ENCODE measurements at regions not wholly inside any gene's neighbourhood (a gene's known extent, or its start where the extent isn't known, plus 50 kb on each side); places are given as distances from the start of the nearest gene placed in this dataset.

DNA sequence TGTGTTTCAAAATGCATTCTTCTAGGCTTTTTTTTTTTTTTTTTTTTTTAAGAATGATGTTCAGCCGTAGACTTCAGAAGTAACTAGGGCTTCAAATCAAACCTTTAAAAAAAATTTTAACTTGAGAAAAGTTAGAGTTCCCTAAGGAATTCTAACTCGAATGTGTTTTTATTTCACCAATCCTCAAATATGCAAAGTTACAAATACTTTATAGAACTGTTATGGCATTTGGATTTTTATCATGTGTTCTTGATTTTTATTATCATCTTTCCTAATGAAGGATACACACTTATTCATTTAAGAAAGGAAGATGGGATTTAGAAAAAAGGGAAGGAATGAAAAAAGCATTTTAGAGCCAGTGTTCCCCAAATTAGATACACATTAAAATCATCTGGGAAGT, 200.6 kb upstream of the LDB2 start:
- no peaks in the 10 kb centered on the region for H3K36me3 ChIP-seq (ENCODE audit: control insufficient read depth, insufficient read depth, low read length)
- no peak overlapping the region for H3K4me3 ChIP-seq (ENCODE audit: low read length)
- H2AK5ac ChIP-seq (ENCODE audit: low read length), result no peak overlapping the region
- H3K4me1 ChIP-seq (ENCODE audit: control insufficient read depth, low read depth, low read length), result peaks cover 13% of the 10 kb centered on the region
- no peak overlapping the region for H2BK120ac ChIP-seq (ENCODE audit: low read depth, low read length)
- H3K79me1 ChIP-seq (ENCODE audit: low read length), result no peaks in the 10 kb centered on the region
- no peak for DNase-seq
- no peak overlapping the region for H4K5ac ChIP-seq (ENCODE audit: low read length)
- H3K27me3 ChIP-seq (ENCODE audit: insufficient read depth, low read length, poor library complexity), result no peaks in the 10 kb centered on the region
- H3K18ac ChIP-seq (ENCODE audit: low read length), result no peak overlapping the region
- H3K27ac ChIP-seq (ENCODE audit: low read depth, low read length), result no peak overlapping the region
- no peak overlapping the region for H2BK15ac ChIP-seq (replicated peaks; ENCODE audit: low read depth)
- H2BK5ac ChIP-seq (ENCODE audit: low read length), result no peak overlapping the region
- WGBS (ENCODE audit: extremely low coverage, insufficient coverage, low lambda C conversion rate), result no CpG with 5 or more reads among the region's 2 CpGs
- no peak overlapping the region for H3K4me2 ChIP-seq (ENCODE audit: low read length)
- H3K23ac ChIP-seq (ENCODE audit: low read length), result no peak overlapping the region
- no peak overlapping the region for H3K4ac ChIP-seq (ENCODE audit: low read depth, low read length)
- no peaks in the 10 kb centered on the region for H3K79me2 ChIP-seq (ENCODE audit: control insufficient read depth, insufficient read depth, low read length)
- no peak overlapping the region for H4K8ac ChIP-seq (ENCODE audit: low read depth, low read length)
- no peak overlapping the region for H3K56ac ChIP-seq (ENCODE audit: low read length)
- H3K9ac ChIP-seq (ENCODE audit: low read length), result no peak overlapping the region

DNA sequence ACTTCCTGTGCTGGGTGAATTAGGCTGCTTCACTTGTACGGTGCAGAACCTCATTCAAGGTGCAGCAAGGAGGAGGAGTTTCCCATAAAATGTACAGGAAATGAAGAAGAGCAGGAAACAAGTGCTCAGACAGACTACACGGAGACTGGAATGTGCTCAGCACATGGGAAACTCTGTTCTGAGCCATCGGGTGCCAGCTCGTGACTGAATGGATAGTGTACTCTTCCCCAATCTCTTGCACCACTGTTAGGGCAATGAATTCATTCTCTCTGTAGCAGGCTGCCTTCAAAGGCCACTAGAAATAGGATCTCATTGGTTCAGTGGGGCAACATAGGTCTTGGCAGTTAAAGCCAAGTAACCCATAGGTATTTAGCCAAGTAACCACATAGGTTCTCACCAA, 200.0 kb upstream of the LDB2 start:
- Histone ChIP-seq H3K4ac (ENCODE audit: low read depth, low read length) (no peak overlapping the region), H3K36me3 (ENCODE audit: control insufficient read depth, insufficient read depth, low read length) (no peaks in the 10 kb centered on the region), H3K4me2 (ENCODE audit: low read length) (no peak overlapping the region)

DNA sequence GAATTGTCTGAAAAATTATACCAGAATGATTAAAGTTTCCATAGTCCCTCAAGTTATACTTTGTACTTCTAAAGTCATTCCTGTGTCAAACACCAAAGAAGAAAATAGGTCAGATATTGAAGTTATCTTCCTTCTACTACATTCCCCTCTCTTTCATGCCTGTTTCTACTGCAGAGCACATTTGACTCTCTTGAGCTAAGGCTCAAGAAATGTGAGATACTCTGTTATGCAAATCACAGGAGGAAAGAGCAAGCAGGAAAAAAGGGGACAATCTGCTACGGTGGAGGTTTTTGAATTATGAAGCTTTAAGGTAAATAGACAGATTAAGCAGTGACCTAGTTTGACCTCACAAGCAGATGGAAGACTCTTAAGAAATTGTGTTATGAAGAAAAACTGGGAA, 198.9 kb upstream of the LDB2 start:
- H2BK5ac ChIP-seq (ENCODE audit: low read length), result no peak overlapping the region
- no peak overlapping the region for H3K27ac ChIP-seq (ENCODE audit: low read depth, low read length)
- no peaks in the 10 kb centered on the region for H3K79me2 ChIP-seq (ENCODE audit: control insufficient read depth, insufficient read depth, low read length)
- H3K4me3 ChIP-seq (ENCODE audit: low read length), result no peak overlapping the region
- H3K4me2 ChIP-seq (ENCODE audit: low read length), result no peak overlapping the region
- DNase-seq, result peak; percentile 32
- no peak overlapping the region for H3K18ac ChIP-seq (ENCODE audit: low read length)
- H3K56ac ChIP-seq (ENCODE audit: low read length), result no peak overlapping the region
- H3K27me3 ChIP-seq (ENCODE audit: insufficient read depth, low read length, poor library complexity), result no peaks in the 10 kb centered on the region
- peaks cover 13% of the 10 kb centered on the region for H3K4me1 ChIP-seq (ENCODE audit: control insufficient read depth, low read depth, low read length)
- whole genome bisulfite sequencing (ENCODE audit: extremely low coverage, insufficient coverage, low lambda C conversion rate), result no CpG with 5 or more reads among the region's 1 CpG
- H4K8ac ChIP-seq (ENCODE audit: low read depth, low read length), result no peak overlapping the region
- H3K4ac ChIP-seq (ENCODE audit: low read depth, low read length), result no peak overlapping the region
- no peak overlapping the region for H2BK15ac ChIP-seq (replicated peaks; ENCODE audit: low read depth)
- H3K79me1 ChIP-seq (ENCODE audit: low read length), result no peaks in the 10 kb centered on the region
- no peak overlapping the region for H3K9ac ChIP-seq (ENCODE audit: low read length)
- no peak overlapping the region for H4K5ac ChIP-seq (ENCODE audit: low read length)
- H3K36me3 ChIP-seq (ENCODE audit: control insufficient read depth, insufficient read depth, low read length), result no peaks in the 10 kb centered on the region
- no peak overlapping the region for H2BK120ac ChIP-seq (ENCODE audit: low read depth, low read length)
- no peak overlapping the region for H2AK5ac ChIP-seq (ENCODE audit: low read length)
- no peak overlapping the region for H3K23ac ChIP-seq (ENCODE audit: low read length)

More for the DNA sequence above, 200.0 kb upstream of the LDB2 start:
- no peak overlapping the region for H3K27ac ChIP-seq (ENCODE audit: low read depth, low read length)
- no peak overlapping the region for H2BK120ac ChIP-seq (ENCODE audit: low read depth, low read length)
- H3K18ac ChIP-seq (ENCODE audit: low read length), result no peak overlapping the region
- H3K9ac ChIP-seq (ENCODE audit: low read length), result no peak overlapping the region
- no peak overlapping the region for H3K56ac ChIP-seq (ENCODE audit: low read length)
- H2AK5ac ChIP-seq (ENCODE audit: low read length), result no peak overlapping the region
- H3K4me1 ChIP-seq (ENCODE audit: control insufficient read depth, low read depth, low read length), result peaks cover 13% of the 10 kb centered on the region
- DNase-seq, result no peak
- no peaks in the 10 kb centered on the region for H3K27me3 ChIP-seq (ENCODE audit: insufficient read depth, low read length, poor library complexity)
- no peak overlapping the region for H3K4me3 ChIP-seq (ENCODE audit: low read length)
- H4K8ac ChIP-seq (ENCODE audit: low read depth, low read length), result no peak overlapping the region
- WGBS (ENCODE audit: extremely low coverage, insufficient coverage, low lambda C conversion rate), result no CpG with 5 or more reads among the region's 4 CpGs
- H3K79me2 ChIP-seq (ENCODE audit: control insufficient read depth, insufficient read depth, low read length), result no peaks in the 10 kb centered on the region
- no peak overlapping the region for H2BK15ac ChIP-seq (replicated peaks; ENCODE audit: low read depth)
- no peaks in the 10 kb centered on the region for H3K79me1 ChIP-seq (ENCODE audit: low read length)
- H3K23ac ChIP-seq (ENCODE audit: low read length), result no peak overlapping the region
- no peak overlapping the region for H4K5ac ChIP-seq (ENCODE audit: low read length)
- no peak overlapping the region for H2BK5ac ChIP-seq (ENCODE audit: low read length)

DNA sequence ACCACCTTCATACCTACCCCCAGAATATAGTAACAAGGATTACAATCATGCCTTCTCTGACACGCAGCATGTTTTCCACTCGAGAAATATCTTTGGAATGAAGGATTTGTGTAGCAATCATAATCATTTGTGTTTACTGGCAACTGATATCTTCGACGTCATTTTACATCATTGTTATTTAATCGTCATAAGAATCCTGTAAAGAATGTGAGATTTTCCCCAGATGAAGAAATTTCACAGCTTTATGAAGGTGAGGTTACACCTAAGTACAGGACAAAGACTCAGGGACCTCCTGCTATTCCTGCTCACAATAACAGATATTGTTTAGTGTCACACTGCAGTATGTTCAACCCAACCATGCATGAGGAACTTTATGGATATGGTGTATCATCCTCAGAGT, 198.2 kb upstream of the LDB2 start:
- Histone ChIP-seq H3K4me1 (ENCODE audit: control insufficient read depth, low read depth, low read length) (peaks cover 13% of the 10 kb centered on the region), H3K4me3 (ENCODE audit: low read length) (no peak overlapping the region), H3K79me2 (ENCODE audit: control insufficient read depth, insufficient read depth, low read length) (no peaks in the 10 kb centered on the region), H3K27me3 (ENCODE audit: insufficient read depth, low read length, poor library complexity) (no peaks in the 10 kb centered on the region), H2BK120ac (ENCODE audit: low read depth, low read length) (no peak overlapping the region), H2BK5ac (ENCODE audit: low read length) (no peak overlapping the region), H3K18ac (ENCODE audit: low read length) (peak overlapping the region; percentile 23), H3K79me1 (ENCODE audit: low read length) (no peaks in the 10 kb centered on the region), H3K36me3 (ENCODE audit: control insufficient read depth, insufficient read depth, low read length) (no peaks in the 10 kb centered on the region), H2AK5ac (ENCODE audit: low read length) (no peak overlapping the region), H2BK15ac (replicated peaks; ENCODE audit: low read depth) (no peak overlapping the region), H3K9ac (ENCODE audit: low read length) (no peak overlapping the region), H3K56ac (ENCODE audit: low read length) (no peak overlapping the region), H4K8ac (ENCODE audit: low read depth, low read length) (no peak overlapping the region), H3K4ac (ENCODE audit: low read depth, low read length) (no peak overlapping the region), H3K4me2 (ENCODE audit: low read length) (no peak overlapping the region), H4K5ac (ENCODE audit: low read length) (no peak overlapping the region), H3K23ac (ENCODE audit: low read length) (no peak overlapping the region), H3K27ac (ENCODE audit: low read depth, low read length) (no peak overlapping the region)
- DNase-seq, result peak; percentile 60
- no CpG with 5 or more reads among the region's 5 CpGs for WGBS (ENCODE audit: extremely low coverage, insufficient coverage, low lambda C conversion rate)

DNA sequence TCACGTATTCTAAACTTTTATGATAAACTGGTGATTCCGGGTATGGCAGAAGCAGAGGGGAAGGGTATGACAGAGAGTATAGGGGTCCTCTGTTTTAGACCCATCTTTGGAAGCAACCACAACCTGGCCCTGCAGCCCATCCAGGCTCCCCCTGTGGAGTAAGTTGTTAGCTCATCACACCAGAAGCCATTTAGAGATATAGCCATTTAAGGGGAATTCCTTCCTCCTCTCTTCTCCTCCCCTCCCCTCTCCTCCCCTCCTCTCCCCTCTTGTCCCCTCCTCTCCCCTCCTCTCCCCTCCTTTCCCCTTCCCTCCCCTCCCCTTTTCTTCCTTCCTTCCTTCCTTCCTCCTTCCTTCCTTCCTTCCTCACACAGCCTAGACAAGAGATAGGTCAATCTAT, 197.3 kb upstream of the LDB2 start:
- no peak overlapping the region for H3K4ac ChIP-seq (ENCODE audit: low read depth, low read length)
- H2BK120ac ChIP-seq (ENCODE audit: low read depth, low read length), result no peak overlapping the region
- H2BK15ac ChIP-seq (replicated peaks; ENCODE audit: low read depth), result no peak overlapping the region
- peak; percentile 59 for DNase-seq
- H3K4me2 ChIP-seq (ENCODE audit: low read length), result no peak overlapping the region
- no peaks in the 10 kb centered on the region for H3K79me2 ChIP-seq (ENCODE audit: control insufficient read depth, insufficient read depth, low read length)
- peaks cover 13% of the 10 kb centered on the region for H3K4me1 ChIP-seq (ENCODE audit: control insufficient read depth, low read depth, low read length)
- no peak overlapping the region for H4K5ac ChIP-seq (ENCODE audit: low read length)
- peak overlapping the region; percentile 43 for H3K18ac ChIP-seq (ENCODE audit: low read length)
- H3K9ac ChIP-seq (ENCODE audit: low read length), result no peak overlapping the region
- no CpG with 5 or more reads among the region's 2 CpGs for WGBS (ENCODE audit: extremely low coverage, insufficient coverage, low lambda C conversion rate)
- H4K8ac ChIP-seq (ENCODE audit: low read depth, low read length), result no peak overlapping the region
- H3K36me3 ChIP-seq (ENCODE audit: control insufficient read depth, insufficient read depth, low read length), result no peaks in the 10 kb centered on the region
- H3K79me1 ChIP-seq (ENCODE audit: low read length), result no peaks in the 10 kb centered on the region
- H3K27me3 ChIP-seq (ENCODE audit: insufficient read depth, low read length, poor library complexity), result no peaks in the 10 kb centered on the region
- no peak overlapping the region for H2AK5ac ChIP-seq (ENCODE audit: low read length)
- H2BK5ac ChIP-seq (ENCODE audit: low read length), result peak overlapping the region; percentile 13
- H3K23ac ChIP-seq (ENCODE audit: low read length), result no peak overlapping the region
- peak overlapping the region; percentile 6 for H3K56ac ChIP-seq (ENCODE audit: low read length)
- H3K27ac ChIP-seq (ENCODE audit: low read depth, low read length), result no peak overlapping the region
- H3K4me3 ChIP-seq (ENCODE audit: low read length), result no peak overlapping the region

DNA sequence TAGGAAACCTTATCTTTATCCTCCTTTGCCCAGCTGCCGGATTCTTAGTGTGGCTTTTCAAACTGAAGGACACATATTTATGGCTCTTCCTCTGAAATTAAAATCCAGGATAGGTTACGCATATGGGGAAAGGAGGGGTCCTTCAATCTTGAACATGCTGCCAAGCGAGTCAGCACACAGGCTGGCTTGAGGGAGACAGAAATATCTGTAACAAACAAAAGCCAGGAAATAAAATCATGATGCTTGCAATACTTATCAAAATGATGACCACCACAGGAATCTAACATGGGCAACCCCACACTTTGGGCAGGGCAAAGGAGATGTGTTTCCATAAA, 196.4 kb upstream of the LDB2 start:
- WGBS (ENCODE audit: extremely low coverage, insufficient coverage, low lambda C conversion rate), result no CpG with 5 or more reads among the region's 3 CpGs

More for the DNA sequence above, 196.4 kb upstream of the LDB2 start:
- no peak for DNase-seq
- peaks cover 13% of the 10 kb centered on the region for H3K4me1 ChIP-seq (ENCODE audit: control insufficient read depth, low read depth, low read length)
- H3K56ac ChIP-seq (ENCODE audit: low read length), result peak overlapping the region; percentile 12
- no peak overlapping the region for H3K9ac ChIP-seq (ENCODE audit: low read length)
- no peak overlapping the region for H2BK5ac ChIP-seq (ENCODE audit: low read length)
- H3K18ac ChIP-seq (ENCODE audit: low read length), result no peak overlapping the region
- no peak overlapping the region for H3K27ac ChIP-seq (ENCODE audit: low read depth, low read length)
- H3K4me3 ChIP-seq (ENCODE audit: low read length), result no peak overlapping the region
- H4K5ac ChIP-seq (ENCODE audit: low read length), result no peak overlapping the region
- H3K79me2 ChIP-seq (ENCODE audit: control insufficient read depth, insufficient read depth, low read length), result no peaks in the 10 kb centered on the region
- H2BK120ac ChIP-seq (ENCODE audit: low read depth, low read length), result no peak overlapping the region
- no peaks in the 10 kb centered on the region for H3K36me3 ChIP-seq (ENCODE audit: control insufficient read depth, insufficient read depth, low read length)
- H3K4me2 ChIP-seq (ENCODE audit: low read length), result no peak overlapping the region
- H3K27me3 ChIP-seq (ENCODE audit: insufficient read depth, low read length, poor library complexity), result no peaks in the 10 kb centered on the region
- H2AK5ac ChIP-seq (ENCODE audit: low read length), result no peak overlapping the region
- no peak overlapping the region for H4K8ac ChIP-seq (ENCODE audit: low read depth, low read length)
- H2BK15ac ChIP-seq (replicated peaks; ENCODE audit: low read depth), result no peak overlapping the region
- H3K79me1 ChIP-seq (ENCODE audit: low read length), result no peaks in the 10 kb centered on the region
- no peak overlapping the region for H3K23ac ChIP-seq (ENCODE audit: low read length)
- no peak overlapping the region for H3K4ac ChIP-seq (ENCODE audit: low read depth, low read length)
